Neural cell (in vitro differentiated cells): ENCODE measurements at regions not wholly inside any gene's neighbourhood (a gene's known extent, or its start where the extent isn't known, plus 50 kb on each side); places are given as distances from the start of the nearest gene placed in this dataset.

ENCODE experiments used
- H2AFZ ChIP-seq: fragments of 200-600, 300-800 bp; sonication (generic), shearing (Covaris generic); 2 replicates; pipeline ENCODE4 v1.6.0; 2014; ENCODE audit warnings: low read depth, mild to moderate bottlenecking, antibody characterized with exemption, low read length, moderate library complexity
- H3F3A ChIP-seq: fragments of 200-600 bp; shearing (Covaris generic); 2 replicates; pipeline ENCODE4 v1.6.1; 2016; ENCODE audit warnings: mild to moderate bottlenecking, moderate library complexity, mixed read lengths, antibody characterized with exemption, low read length; ENCODE audit not compliant: insufficient read depth, poor library complexity, severe bottlenecking
- H3K27ac ChIP-seq: fragments of 200-600, 300-800 bp; sonication (generic), shearing (Covaris generic); 2 replicates; pipeline ENCODE4 v1.5.1; 2014; ENCODE audit warnings: mild to moderate bottlenecking, low read length, moderate library complexity
- H3K27me3 ChIP-seq: fragments of 300-800, 200-600 bp; sonication (generic), shearing (Covaris generic); 2 replicates; pipeline ENCODE4 v1.6.0; 2014; ENCODE audit warnings: mild to moderate bottlenecking, low read depth, low read length, moderate library complexity; ENCODE audit not compliant: insufficient read depth
- H3K36me3 ChIP-seq: fragments of 300-800, 200-600 bp; sonication (generic), shearing (Covaris generic); 2 replicates; pipeline ENCODE4 v1.5.1; 2014; ENCODE audit warnings: mild to moderate bottlenecking, antibody characterized with exemption, low read length, moderate library complexity; ENCODE audit not compliant: insufficient read depth
- H3K4me2 ChIP-seq: fragments of 300-800, 200-600 bp; sonication (generic), shearing (Covaris generic); 2 replicates; pipeline ENCODE4 v1.6.0; 2014; ENCODE audit warnings: mild to moderate bottlenecking, low read length
- H3K4me3 ChIP-seq: fragments of 300-800, 200-600 bp; sonication (generic), shearing (Covaris generic); 2 replicates; pipeline ENCODE4 v1.5.1; 2014; ENCODE audit warnings: mild to moderate bottlenecking, low read length, moderate library complexity
- H3K79me2 ChIP-seq: fragments of 200-600 bp; shearing (Covaris generic); replicated peaks from 2 replicates; pipeline ENCODE4 v1.6.0; 2014; ENCODE audit warnings: mild to moderate bottlenecking, low read length, moderate library complexity; ENCODE audit not compliant: insufficient read depth
- H3K9ac ChIP-seq: fragments of 300-800, 200-600 bp; sonication (generic), shearing (Covaris generic); 2 replicates; pipeline ENCODE4 v1.6.1; 2016; ENCODE audit warnings: mild to moderate bottlenecking, low read length, mixed read lengths
- H3K9me2 ChIP-seq: fragments of 200-600 bp; shearing (Covaris generic); 2 replicates; pipeline ENCODE4 v1.6.1; 2016; ENCODE audit warnings: mild to moderate bottlenecking, low read length, mixed read lengths; ENCODE audit not compliant: insufficient read depth
- H3K9me3 ChIP-seq: fragments of 200-600, 300-800 bp; sonication (generic), shearing (Covaris generic); 2 replicates; pipeline ENCODE4 v1.6.1; 2016; ENCODE audit warnings: mild to moderate bottlenecking, mixed run types, low read length, moderate library complexity, mixed read lengths
- H4K20me1 ChIP-seq: fragments of 200-600 bp; shearing (Covaris generic); 2 replicates; pipeline ENCODE4 v1.6.1; 2016; ENCODE audit warnings: mild to moderate bottlenecking, mixed run types; ENCODE audit not compliant: insufficient read depth
- EP300 ChIP-seq: fragments of 450-650 bp; conservative IDR thresholded peaks from 2 replicates; pipeline ENCODE4 v1.6.1; 2014; ENCODE audit warnings: antibody characterized with exemption, mild to moderate bottlenecking, moderate library complexity; ENCODE audit not compliant: poor library complexity, severe bottlenecking
- EZH2 ChIP-seq: fragments of 200-600, 300-800 bp; shearing (Covaris generic), sonication (generic); IDR thresholded peaks from 2 replicates; pipeline ENCODE4 v1.6.1; 2014; ENCODE audit warnings: antibody characterized with exemption, low read length, borderline replicate concordance, mild to moderate bottlenecking; ENCODE audit not compliant: insufficient read depth, poor library complexity, severe bottlenecking
- MXI1 ChIP-seq: fragments of 450-650 bp; conservative IDR thresholded peaks from 2 replicates; pipeline ENCODE4 v1.6.1; 2014; ENCODE audit warnings: antibody characterized with exemption, mild to moderate bottlenecking; ENCODE audit not compliant: poor library complexity, severe bottlenecking
- POLR2AphosphoS5 ChIP-seq: IDR thresholded peaks from 2 replicates; pipeline ENCODE4 v1.6.1; 2012
- RAD21 ChIP-seq: fragments of 450-650 bp; conservative IDR thresholded peaks from 2 replicates; pipeline ENCODE4 v1.6.1; 2014; ENCODE audit warnings: antibody characterized with exemption, mild to moderate bottlenecking, moderate library complexity
- SMC3 ChIP-seq: fragments of 450-650 bp; conservative IDR thresholded peaks from 2 replicates; pipeline ENCODE4 v1.6.1; 2014; ENCODE audit warnings: antibody characterized with exemption, mild to moderate bottlenecking, moderate library complexity; ENCODE audit not compliant: poor library complexity
- TAF1 ChIP-seq: IDR thresholded peaks from 2 replicates; pipeline ENCODE4 v1.6.1; 2012; ENCODE audit warnings: low read depth
- TF ChIP-seq, protein P1 (sequence below): fragments of 450-650 bp; IDR thresholded peaks from 2 replicates; pipeline ENCODE4 v1.5.1; 2014; ENCODE audit warnings: antibody characterized with exemption, mild to moderate bottlenecking, moderate library complexity; ENCODE audit not compliant: poor library complexity, severe bottlenecking
- TF ChIP-seq, protein P2 (sequence below): IDR thresholded peaks from 2 replicates; pipeline ENCODE4 v1.6.1; 2012; ENCODE audit warnings: borderline replicate concordance

DNA sequence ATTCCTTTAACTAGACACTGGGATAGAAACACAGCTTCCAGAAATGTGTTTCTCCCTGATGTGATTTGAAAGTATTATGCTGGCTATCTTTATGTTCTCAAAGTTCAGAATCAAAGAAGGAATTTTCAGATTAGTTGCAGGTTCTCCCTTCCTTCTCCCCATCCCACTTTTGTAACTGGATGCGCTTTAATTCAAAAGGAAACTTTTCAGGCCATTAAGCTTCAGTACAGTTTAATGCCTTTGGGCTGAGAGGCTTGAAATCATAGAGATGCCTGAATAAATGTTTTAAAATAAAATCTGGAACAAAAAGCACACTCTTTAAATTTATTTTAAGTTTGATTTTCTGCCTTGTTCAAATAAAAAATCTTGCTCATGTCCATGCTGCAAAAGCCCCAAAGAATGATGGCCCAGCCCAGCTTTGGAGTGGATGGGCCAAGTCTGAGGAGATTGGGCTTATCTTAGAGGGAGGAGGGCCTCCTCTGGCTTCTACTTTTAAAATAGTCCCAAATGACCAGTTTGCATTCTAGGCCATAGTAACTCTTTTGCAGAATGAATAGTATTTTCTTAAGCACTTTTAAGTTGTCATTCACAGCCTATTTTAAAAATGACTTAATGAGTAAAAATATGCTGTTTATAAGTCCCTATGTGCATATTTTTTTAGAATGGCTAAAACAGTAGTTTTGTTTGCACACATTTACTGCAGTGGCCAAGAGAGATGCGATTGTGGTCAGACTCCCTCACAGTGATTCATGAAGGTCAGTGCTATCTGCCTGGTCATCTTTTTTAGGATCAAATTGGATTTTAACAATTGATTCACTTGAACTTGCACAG lies 129.2 kb downstream of the MTX2 start:
- no peak overlapping the region for H3K4me3 ChIP-seq
- H3K79me2 ChIP-seq: no peaks in the 10 kb centered on the region
- H3K4me2 ChIP-seq: no peak overlapping the region
- no peak overlapping the region for H3K27ac ChIP-seq
- H4K20me1 ChIP-seq: no peaks in the 10 kb centered on the region
- no peaks in the 10 kb centered on the region for H3K36me3 ChIP-seq
- no peaks in the 10 kb centered on the region for H3K9me2 ChIP-seq
- H3K9me3 ChIP-seq: no peaks in the 10 kb centered on the region
- no peaks in the 10 kb centered on the region for H3K27me3 ChIP-seq
- H3K9ac ChIP-seq: no peak overlapping the region
- TF ChIP-seq EZH2: no peak
- TF ChIP-seq SMC3: no peak
- TF ChIP-seq EP300: no peak
- TF ChIP-seq POLR2AphosphoS5: no peak
- TF ChIP-seq, protein P1, sequence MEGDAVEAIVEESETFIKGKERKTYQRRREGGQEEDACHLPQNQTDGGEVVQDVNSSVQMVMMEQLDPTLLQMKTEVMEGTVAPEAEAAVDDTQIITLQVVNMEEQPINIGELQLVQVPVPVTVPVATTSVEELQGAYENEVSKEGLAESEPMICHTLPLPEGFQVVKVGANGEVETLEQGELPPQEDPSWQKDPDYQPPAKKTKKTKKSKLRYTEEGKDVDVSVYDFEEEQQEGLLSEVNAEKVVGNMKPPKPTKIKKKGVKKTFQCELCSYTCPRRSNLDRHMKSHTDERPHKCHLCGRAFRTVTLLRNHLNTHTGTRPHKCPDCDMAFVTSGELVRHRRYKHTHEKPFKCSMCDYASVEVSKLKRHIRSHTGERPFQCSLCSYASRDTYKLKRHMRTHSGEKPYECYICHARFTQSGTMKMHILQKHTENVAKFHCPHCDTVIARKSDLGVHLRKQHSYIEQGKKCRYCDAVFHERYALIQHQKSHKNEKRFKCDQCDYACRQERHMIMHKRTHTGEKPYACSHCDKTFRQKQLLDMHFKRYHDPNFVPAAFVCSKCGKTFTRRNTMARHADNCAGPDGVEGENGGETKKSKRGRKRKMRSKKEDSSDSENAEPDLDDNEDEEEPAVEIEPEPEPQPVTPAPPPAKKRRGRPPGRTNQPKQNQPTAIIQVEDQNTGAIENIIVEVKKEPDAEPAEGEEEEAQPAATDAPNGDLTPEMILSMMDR: no peak
- TF ChIP-seq, protein P2, sequence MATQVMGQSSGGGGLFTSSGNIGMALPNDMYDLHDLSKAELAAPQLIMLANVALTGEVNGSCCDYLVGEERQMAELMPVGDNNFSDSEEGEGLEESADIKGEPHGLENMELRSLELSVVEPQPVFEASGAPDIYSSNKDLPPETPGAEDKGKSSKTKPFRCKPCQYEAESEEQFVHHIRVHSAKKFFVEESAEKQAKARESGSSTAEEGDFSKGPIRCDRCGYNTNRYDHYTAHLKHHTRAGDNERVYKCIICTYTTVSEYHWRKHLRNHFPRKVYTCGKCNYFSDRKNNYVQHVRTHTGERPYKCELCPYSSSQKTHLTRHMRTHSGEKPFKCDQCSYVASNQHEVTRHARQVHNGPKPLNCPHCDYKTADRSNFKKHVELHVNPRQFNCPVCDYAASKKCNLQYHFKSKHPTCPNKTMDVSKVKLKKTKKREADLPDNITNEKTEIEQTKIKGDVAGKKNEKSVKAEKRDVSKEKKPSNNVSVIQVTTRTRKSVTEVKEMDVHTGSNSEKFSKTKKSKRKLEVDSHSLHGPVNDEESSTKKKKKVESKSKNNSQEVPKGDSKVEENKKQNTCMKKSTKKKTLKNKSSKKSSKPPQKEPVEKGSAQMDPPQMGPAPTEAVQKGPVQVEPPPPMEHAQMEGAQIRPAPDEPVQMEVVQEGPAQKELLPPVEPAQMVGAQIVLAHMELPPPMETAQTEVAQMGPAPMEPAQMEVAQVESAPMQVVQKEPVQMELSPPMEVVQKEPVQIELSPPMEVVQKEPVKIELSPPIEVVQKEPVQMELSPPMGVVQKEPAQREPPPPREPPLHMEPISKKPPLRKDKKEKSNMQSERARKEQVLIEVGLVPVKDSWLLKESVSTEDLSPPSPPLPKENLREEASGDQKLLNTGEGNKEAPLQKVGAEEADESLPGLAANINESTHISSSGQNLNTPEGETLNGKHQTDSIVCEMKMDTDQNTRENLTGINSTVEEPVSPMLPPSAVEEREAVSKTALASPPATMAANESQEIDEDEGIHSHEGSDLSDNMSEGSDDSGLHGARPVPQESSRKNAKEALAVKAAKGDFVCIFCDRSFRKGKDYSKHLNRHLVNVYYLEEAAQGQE: no peak
- no peak for TF ChIP-seq RAD21
- TF ChIP-seq TAF1: no peak
- no peak for TF ChIP-seq MXI1
- no peaks in the 10 kb centered on the region for H3F3A ChIP-seq
- H2AFZ ChIP-seq: no peak overlapping the region

DNA sequence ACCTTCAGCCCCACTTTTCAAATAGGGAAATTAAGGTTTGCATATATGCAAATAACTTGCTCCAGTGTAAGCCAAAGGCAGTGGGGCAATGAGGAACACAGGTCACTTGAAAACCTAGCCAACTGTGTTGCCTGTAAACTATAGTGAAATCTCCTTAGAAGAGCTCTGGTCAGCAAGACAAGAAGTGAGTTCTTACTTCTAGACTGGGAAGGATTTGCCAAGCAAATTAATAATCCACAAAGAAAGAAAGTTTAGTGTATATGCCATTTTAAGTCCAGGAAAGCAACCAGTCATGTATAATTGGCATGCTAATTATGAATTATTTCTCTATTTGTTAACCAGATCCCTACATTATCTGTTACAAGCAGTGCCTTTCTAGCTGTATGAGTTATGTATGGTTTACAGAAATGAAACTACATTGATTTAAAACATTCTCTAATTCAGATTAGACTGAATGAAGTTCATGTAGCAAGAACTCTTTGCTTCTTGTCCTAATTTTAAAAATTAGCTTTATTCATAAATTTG lies 129.9 kb downstream of the MTX2 start:
- Histone ChIP-seq H3K4me3 (no peak overlapping the region), H3K9ac (no peak overlapping the region), H3K36me3 (no peaks in the 10 kb centered on the region), H2AFZ (no peak overlapping the region), H3K4me2 (no peak overlapping the region), H4K20me1 (no peaks in the 10 kb centered on the region), H3K79me2 (no peaks in the 10 kb centered on the region), H3K9me3 (no peaks in the 10 kb centered on the region), H3F3A (no peaks in the 10 kb centered on the region), H3K9me2 (no peaks in the 10 kb centered on the region), H3K27ac (no peak overlapping the region), H3K27me3 (no peaks in the 10 kb centered on the region)
- TF ChIP-seq TAF1: no peak
- no peak for TF ChIP-seq EP300
- TF ChIP-seq, protein P1: no peak
- TF ChIP-seq MXI1: no peak
- TF ChIP-seq POLR2AphosphoS5: no peak
- TF ChIP-seq, protein P2: no peak
- TF ChIP-seq RAD21: no peak
- TF ChIP-seq EZH2: no peak
- no peak for TF ChIP-seq SMC3
